GM12891 (cell line): ENCODE measurements at regions not wholly inside any gene's neighbourhood (a gene's known extent, or its start where the extent isn't known, plus 50 kb on each side); places are given as distances from the start of the nearest gene placed in this dataset.

ENCODE experiments used
- PAX5 ChIP-seq: IDR thresholded peaks from 2 replicates; pipeline ENCODE4 v1.6.1; 2011; ENCODE audit warnings: low read length, moderate library complexity, mild to moderate bottlenecking; ENCODE audit not compliant: insufficient read depth, severe bottlenecking
- POLR2A ChIP-seq: IDR thresholded peaks from 2 replicates; pipeline ENCODE4 v1.6.1; 2011; ENCODE audit warnings: low read depth, low read length, control low read depth
- POLR2AphosphoS5 ChIP-seq: IDR thresholded peaks from 2 replicates; pipeline ENCODE4 v1.6.1; 2011; ENCODE audit warnings: low read depth, low read length, control low read depth
- TAF1 ChIP-seq: IDR thresholded peaks from 2 replicates; pipeline ENCODE4 v1.6.1; 2011; ENCODE audit warnings: low read depth, low read length, control low read depth

GRCh38 chr4:65023883-65024670 is 614.8 kb upstream of the TECRL start:
- TF ChIP-seq PAX5 (no peak), POLR2A (no peak), POLR2AphosphoS5 (no peak), TAF1 (no peak)
